ENCODE measurements at regions not wholly inside any gene's neighbourhood (a gene's known extent, or its start where the extent isn't known, plus 50 kb on each side); places are given as distances from the start of the nearest gene placed in this dataset.
"Not testable (repeated sequence)": the region's sequence is repeated elsewhere in the genome, so short reads cannot be mapped to it uniquely, and the experiment has no call there.

DNA sequence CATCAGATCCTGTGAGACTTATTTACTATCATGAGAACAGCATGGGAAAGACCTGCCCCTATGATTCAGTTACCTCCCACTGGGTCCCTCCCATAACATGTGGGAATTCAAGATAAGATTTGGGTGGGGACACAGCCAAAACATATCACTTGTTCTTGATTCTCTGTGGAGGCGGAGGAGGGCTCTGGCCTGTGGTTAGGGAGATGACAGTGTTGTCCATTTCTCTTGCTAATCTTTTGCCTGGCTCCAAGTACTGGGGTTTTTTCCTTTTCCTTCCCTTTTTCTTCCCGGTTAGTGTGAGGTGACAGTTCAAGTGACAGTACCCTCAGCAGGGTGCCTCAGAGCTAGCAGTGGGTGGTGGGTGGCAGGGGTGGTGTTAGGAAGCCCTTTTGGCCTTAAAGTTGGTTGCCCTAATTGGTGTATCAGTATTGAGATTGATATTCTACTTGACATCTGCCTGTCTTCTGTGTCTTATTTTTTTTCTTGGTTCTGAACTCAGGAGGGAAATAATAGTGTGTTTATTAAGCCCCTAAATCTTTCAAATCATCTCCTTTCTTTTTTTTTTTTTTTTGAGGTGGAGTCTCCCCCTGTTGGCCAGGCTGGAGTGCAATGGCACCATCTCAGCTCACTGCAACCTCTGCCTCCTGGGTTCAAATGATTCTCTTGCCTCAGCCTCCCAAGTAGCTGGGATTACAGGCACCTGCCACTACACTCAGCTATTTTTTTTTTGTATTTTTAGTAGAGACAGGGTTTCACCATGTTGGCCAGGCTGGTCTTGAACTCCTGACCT, 192.0 kb downstream of the ASB1 start:
- not testable (repeated sequence) for H3K9me3 ChIP-seq; H3K4me1 ChIP-seq; H3K27me3 ChIP-seq; H3K36me3 ChIP-seq; DNase-seq (ENCODE audit: low spot score); H3K27ac ChIP-seq; H3K4me3 ChIP-seq
- TF ChIP-seq, protein P1, sequence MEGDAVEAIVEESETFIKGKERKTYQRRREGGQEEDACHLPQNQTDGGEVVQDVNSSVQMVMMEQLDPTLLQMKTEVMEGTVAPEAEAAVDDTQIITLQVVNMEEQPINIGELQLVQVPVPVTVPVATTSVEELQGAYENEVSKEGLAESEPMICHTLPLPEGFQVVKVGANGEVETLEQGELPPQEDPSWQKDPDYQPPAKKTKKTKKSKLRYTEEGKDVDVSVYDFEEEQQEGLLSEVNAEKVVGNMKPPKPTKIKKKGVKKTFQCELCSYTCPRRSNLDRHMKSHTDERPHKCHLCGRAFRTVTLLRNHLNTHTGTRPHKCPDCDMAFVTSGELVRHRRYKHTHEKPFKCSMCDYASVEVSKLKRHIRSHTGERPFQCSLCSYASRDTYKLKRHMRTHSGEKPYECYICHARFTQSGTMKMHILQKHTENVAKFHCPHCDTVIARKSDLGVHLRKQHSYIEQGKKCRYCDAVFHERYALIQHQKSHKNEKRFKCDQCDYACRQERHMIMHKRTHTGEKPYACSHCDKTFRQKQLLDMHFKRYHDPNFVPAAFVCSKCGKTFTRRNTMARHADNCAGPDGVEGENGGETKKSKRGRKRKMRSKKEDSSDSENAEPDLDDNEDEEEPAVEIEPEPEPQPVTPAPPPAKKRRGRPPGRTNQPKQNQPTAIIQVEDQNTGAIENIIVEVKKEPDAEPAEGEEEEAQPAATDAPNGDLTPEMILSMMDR (IDR thresholded peaks at IDR 0.05) = peak in 1 of 2 donors; percentile 42

DNA sequence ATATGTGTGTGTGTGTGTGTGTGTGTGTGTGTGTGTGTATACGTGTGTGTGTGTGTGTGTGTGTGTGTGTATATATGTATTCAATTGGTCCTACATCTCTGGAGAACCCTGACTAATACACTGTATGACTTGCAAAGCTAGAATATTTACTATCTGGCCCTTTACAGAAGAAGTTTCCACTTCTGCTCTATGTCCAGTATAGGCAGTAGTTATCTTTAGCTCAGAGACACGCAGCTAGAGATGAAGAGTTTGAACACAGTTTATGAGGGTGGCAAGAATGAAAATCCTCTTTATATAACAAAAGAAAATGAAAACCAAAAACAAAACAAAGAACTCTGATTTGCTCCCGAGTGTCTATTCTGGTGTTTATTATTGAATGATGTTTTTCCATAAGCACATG, 201.2 kb downstream of the ASB1 start:
- Histone ChIP-seq H3K27me3 (no peaks in the 10 kb centered on the region), H3K9me3 (peaks cover 0 to 4% of the 10 kb centered on the region in 2 donors), H3K36me3 (no peaks in the 10 kb centered on the region), H3K4me3 (no peak overlapping the region), H3K27ac (no peak overlapping the region), H3K4me1 (peaks cover 0 to 5% of the 10 kb centered on the region in 2 donors)
- TF ChIP-seq, protein P1 (IDR thresholded peaks at IDR 0.05) = no peak
- no peak for DNase-seq (ENCODE audit: low spot score)

DNA sequence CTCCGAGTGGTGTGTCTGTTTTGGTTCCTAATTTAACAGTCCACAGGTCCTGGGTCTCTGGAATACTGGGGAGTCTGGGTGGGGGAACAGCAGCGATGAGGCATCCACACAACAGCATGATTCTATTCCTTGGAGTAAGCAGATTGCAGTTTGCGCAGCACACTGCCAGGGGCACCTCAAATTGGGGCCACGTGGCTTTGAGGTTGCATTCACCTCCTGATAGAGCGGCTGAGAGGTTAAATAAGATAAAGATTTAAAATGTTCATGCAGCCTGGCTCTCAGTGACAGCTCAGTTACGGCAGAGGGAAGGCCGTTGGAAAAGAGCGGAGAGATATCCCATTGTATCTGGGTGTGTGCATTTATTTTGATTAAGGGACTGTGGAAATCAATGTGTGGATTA, 202.3 kb downstream of the ASB1 start:
- H3K9me3 ChIP-seq = peaks cover 0 to 4% of the 10 kb centered on the region in 2 donors
- peaks cover 0 to 5% of the 10 kb centered on the region in 2 donors for H3K4me1 ChIP-seq
- DNase-seq (ENCODE audit: low spot score) = no peak
- H3K27ac ChIP-seq = no peak overlapping the region
- TF ChIP-seq, protein P1 (IDR thresholded peaks at IDR 0.05) = no peak
- H3K27me3 ChIP-seq = no peaks in the 10 kb centered on the region
- no peaks in the 10 kb centered on the region for H3K36me3 ChIP-seq
- no peak overlapping the region for H3K4me3 ChIP-seq

DNA sequence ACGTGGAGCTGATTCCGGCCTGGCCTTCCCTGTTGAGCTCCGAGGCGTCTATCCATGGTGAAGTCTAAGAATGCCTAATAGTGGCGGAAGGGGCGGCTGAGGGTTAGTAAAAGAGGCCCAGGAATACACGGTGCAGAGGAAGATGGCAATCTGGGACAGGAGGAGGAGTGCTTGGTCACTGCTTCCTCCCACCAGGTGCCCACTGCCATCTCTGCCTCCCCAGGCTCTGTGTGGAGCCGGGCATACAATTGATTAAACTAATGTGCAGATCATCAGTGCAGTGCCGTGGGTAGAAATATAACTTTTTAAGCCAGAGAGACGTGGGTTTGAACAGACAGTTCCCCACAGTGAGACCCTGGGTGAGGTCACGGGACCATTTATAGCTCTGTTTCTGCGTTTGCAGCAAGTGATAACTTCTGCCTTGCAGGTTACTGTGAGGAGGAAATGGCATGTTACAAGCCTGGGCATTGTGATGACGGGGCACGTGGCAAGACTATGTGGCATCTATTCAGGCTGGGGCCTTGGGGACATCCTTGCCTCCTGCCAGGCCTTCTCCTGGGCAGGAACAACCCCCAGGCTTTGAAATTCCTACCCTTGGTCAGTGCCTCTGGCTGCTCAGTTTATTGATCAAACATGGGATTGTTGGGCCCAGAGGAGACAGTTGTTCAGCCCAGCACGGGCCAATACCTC, 204.9 kb downstream of the ASB1 start:
- peaks cover 0 to 4% of the 10 kb centered on the region in 2 donors for H3K9me3 ChIP-seq
- no peak overlapping the region for H3K4me3 ChIP-seq
- H3K36me3 ChIP-seq = no peaks in the 10 kb centered on the region
- no peaks in the 10 kb centered on the region for H3K27me3 ChIP-seq
- peaks cover 0 to 5% of the 10 kb centered on the region in 2 donors for H3K4me1 ChIP-seq
- DNase-seq (ENCODE audit: low spot score) = no peak
- TF ChIP-seq, protein P1 (IDR thresholded peaks at IDR 0.05) = no peak
- H3K27ac ChIP-seq = peak overlapping the region; percentile 30 to 55

DNA sequence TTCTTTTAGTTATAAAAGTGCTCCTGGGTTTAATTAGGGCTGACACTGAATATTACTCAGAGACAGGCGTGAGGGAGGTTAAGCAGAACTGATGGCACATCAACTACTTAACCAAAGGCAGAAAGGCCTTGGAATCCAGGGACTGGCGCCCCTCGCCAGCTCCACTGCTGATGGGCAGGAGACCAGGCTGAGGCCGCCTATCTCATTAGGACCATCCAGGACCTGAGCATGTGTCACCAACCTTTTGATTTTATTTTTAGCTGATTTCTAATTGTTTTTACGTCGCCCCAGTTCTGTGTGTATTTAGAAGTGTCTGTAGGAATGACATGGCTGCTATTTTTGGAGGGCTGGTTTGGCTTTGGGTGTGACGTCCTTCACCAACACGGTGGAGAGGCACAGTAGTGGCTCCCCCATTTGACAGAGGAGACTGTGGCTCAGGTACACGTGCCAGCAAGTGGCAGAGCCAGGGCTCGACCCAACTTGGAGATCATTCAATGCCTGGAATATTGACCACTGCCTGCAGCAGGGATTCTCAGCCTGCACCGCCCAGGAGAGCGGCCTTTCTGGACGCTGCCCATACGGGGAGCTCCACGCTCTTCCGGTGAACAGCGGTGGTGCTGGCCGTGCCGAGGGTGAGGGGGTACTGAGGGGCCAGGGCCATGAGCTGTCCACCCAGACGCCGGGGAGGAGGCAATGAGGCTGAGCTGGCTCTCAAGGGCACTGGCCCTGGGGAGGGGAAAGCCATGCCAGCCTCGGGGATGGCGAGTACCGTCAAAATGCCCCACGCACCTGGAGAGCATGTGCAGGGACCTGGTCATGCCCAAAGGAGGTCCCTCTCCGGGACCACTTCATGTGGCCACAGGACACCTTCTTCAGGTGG, 205.7 kb downstream of the ASB1 start:
- H3K36me3 ChIP-seq = no peaks in the 10 kb centered on the region
- DNase-seq (ENCODE audit: low spot score) = no peak

More for the DNA sequence above, 205.7 kb downstream of the ASB1 start:
- H3K27ac ChIP-seq = peak overlapping the region; percentile 30 to 55
- H3K4me1 ChIP-seq = peaks cover 0 to 5% of the 10 kb centered on the region in 2 donors
- H3K4me3 ChIP-seq = no peak overlapping the region
- TF ChIP-seq, protein P1 (IDR thresholded peaks at IDR 0.05) = no peak
- peaks cover 0 to under 1% of the 10 kb centered on the region in 2 donors for H3K9me3 ChIP-seq
- no peaks in the 10 kb centered on the region for H3K27me3 ChIP-seq
